GM18520 (cell line): ENCODE measurements at regions not wholly inside any gene's neighbourhood (a gene's known extent, or its start where the extent isn't known, plus 50 kb on each side); places are given as distances from the start of the nearest gene placed in this dataset.

ENCODE experiments used
- ATAC-seq: cut with Tn5 transposase; IDR thresholded peaks from one replicate; pipeline ENCODE4 v1.9.1; 2021; ENCODE audit not compliant: unreplicated experiment

DNA sequence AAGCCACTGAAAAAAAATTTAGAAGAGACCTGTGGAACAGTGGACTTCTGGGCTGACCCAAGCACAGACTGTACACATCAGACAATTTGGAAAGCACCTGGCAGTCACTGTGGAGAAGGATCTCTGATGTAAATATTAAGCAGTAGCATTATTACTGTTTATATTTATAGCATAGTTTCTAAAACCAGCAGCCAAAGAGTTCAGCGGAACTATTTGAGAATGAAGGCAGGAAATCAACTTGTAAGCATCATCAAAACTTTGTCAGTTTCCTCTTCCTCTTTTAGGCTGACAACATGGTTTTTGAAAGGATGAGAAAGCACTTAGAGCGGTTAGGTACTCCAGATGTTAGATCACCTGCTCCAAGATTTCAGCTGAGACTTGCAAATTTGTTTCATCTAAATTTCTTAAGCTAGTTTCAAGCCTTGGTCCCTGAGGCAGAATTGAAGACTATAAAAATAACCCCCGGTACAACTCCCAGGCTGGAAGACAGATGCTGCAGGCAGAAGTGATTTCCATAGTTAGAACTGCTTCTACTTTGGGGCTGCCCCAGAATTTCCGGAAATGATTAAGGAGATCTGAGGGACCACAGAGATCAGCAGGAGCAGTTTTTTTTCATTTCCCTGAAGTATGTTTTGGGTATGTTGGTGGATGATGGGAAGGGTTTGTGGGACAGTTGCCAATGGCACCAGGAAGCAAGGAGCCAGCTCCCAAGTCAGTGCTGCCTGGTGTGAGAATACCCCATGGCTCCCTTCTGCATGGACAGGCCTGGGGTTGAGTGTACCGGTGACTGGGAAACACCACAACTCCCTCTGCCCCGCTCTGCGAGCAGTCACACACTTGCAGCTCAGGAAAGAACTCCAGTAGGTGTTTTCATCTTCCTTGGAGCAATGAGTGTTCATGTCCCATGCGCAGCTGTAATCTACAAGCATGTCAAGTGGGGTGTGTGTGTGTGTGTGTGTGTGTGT, 354.5 kb downstream of the NUAK1 start:
- no peak for ATAC-seq

DNA sequence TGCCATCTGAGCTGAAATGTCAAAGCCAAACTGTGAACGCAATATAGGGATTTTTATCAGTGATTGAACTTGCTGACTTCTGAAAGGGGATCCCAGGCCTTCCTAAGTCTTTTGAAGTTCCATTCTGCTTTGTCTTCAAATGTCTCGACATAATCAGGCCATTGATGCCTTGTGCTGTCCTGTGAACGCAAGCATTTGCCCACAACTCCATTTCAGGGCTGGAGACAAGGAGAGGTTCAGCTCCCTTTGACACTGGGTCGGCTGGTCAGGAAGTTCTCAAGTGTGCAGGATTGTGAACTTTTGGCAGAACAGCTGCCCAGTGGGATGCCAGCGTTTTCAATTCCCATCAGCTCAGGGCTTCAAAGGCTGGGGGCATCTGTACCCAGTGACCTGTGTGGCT, 345.3 kb downstream of the NUAK1 start:
- no peak for ATAC-seq

DNA sequence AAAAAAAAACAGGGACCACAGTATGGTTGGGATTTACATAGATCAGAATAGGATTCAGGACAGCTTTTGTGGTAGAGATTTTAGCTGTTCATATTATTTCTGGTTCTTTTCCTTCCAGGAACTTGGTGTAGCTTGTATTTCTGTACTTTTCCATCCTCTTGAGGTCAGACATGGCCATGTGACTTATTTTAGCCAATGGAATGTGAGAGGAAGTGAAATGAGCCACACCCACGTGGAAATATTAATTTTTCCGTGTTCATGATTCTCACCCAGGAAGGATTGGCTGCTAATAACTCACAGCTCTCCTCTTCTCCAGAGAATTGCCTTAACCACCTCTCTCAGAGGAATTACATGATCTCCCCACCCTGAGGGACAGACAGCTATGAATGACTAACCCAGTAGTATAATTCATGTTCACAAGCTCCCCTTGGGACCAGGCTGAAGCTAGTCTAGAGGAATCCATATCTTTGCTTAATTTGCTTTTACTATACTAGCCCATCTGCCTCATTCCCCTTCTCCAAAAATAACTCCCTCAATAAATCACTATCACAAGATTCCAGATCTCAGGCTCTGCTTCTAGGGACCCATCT, 340.4 kb downstream of the NUAK1 start:
- no peak for ATAC-seq

DNA sequence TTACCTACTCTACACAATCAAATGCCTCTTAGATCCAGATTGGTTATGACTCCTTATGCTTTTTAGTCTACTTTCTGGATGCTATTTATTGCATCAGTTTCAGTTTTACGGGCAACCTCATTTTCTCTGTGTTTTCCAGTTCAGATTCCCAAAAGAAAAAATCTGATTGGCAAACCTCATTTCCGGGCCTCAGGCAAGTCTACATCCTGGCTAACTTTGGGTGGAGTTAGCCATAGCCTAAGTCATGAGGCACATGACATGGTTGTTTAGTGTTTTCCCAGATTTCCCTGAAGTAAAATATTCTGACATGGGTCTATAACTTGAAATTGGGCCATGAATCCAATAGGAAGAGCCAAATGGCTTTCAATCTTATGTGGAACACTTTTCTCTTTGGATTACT, 339.7 kb downstream of the NUAK1 start:
- ATAC-seq = no peak

DNA sequence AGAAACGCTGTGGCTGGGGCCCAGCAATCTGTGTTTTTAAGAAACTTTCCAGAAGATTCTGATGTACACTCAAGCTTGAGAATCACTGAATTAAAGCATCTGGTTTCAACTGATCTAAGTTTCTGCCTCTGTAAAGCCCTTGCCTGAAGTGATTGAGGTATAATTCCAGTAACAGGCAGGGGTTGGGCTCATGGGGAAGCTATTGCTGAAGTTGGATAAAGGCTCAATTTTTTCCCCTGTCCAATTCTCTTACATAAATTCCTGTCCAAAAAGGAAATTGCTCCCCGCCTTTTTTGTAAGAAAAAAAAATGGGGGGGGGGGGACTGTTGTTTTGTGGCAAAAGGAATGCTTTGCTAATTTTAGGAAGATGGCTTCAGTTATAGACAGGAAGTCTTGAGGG, 337.4 kb downstream of the NUAK1 start:
- ATAC-seq = no peak

DNA sequence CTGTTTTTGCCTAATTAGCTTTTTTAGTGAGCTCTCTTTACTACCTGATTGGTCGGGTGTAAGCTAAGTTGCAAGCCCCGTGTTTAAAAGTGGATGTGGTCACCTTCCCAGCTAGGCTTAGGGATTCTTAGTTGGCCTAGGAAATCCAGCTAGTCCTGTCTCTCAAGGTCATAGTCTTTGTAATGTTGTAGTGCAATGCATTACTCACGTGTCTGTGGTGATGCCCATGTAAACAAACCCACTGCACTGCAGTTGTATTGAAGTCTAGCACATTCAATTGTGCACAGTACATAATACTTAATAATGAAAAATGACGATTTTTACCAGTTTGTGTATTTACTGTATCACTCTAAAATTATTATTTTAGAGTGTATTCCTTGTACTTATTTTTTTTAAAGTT, 335.5 kb downstream of the NUAK1 start:
- ATAC-seq = no peak

DNA sequence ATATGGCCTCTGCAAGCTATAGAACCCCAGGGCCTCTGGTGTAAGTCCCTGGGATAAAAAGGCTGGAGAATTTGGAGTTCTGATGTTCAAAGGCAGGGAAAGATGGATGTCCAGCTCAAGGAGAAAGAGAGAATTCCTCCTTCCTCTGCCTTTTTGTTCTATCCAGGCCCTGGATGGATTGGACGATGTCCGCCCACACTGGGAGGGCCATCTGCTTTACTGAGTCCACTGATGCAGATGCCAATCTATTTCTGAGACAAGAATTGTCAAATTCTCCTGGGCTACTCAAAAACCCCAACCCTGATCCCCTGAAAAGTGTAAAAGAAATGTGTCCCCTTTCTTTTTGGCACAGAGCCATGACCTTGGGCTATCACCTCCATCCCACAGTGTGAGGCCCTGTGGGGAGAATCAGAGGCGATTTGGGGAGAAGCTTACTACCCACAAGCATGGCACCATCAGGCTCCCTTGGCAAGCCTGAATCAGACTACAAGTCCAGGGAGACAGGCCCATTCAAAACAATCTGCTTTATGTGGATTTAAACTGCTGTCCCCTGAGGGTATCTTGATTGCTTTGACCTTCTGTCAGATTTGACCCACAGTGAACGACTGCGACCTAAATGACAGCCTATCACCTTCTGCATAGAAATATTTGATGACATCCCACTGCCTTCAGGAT, 334.0 kb downstream of the NUAK1 start:
- ATAC-seq = no peak

DNA sequence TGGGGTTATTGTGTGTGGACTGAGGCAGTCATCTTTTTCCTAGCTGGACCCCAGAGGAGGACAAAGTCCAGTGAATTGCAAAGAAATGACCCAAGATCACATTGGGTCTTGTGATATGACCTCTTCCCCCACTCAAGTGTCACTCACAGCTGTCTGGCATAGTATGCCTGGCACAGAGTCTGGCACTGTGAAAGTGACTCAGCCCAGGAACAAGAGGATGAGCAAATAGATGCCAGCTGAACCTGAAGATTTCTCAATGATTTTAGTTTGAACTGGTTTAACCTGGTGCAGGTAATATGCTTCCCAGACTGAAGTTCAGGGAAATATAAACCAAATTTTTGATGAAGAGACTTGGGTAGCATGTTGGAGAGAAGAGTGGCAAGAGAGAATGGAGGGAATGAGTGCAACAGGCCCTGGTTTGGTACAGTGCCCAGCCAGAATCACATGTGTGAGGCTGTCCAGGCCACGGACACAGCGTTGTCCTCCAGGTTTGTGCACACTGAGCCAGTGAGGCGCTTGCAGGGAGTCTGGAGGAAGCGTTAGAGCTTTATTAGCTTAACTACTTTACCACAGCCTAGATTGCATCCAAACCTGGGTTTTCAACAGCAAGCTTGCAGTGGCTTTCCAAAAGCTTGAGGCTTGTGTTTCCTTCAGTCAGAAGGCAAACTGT, 332.9 kb downstream of the NUAK1 start:
- no peak for ATAC-seq

DNA sequence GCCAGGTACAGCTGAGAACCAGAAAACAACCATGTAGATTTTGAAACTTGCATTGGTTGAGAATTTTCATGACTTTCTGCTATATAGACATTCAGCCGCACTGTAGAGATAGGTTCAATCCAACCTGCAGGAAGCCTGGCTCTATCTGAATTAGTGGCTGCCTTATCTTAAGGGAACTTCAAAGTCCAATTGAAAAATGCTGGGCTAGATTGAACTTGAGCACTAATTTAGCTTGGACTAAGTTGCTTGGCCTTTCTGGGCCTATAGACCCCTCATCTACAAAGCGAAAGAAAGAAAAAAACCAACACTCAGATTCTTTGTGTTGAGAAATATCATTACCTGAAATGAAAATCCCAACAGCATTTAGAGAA, 332.4 kb downstream of the NUAK1 start:
- no peak for ATAC-seq

DNA sequence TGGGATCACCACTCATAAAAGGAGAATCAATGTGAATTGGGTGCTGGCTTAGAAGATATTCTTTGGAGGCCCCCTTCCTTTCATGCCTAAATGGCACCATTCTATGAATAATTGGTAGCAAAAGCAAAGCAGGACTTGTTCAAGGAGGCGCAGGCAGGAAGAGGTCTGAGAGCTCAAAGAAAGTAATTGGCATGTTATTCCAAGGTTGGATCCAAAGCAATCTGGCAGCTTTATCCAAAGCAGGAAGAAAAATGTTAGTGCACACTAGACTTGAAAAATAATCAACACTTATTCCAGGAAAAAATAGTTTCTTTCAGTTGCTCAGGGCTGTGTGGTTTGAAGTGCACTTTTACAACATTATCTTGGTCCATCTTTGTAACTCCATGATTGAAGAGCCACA, 326.4 kb downstream of the NUAK1 start:
- ATAC-seq = no peak

DNA sequence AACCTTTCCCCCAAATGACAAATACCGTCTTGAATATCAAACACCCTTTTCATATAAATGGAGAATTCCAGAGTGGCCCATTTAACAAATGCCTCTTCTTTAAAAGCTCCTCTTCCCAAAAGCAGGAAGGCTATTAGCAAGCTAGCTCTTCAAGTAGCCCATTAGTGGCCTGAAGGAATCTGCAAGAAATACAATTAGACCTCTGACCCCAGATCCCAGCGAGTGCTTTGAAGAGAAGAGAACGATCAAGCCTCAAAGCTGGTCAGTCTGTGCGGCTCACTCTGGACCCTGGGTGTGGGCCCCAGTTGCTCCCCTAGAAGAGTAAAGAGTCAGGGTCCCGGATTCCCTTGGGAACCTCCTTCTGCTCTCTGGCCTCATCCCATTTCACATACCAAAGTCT, 325.6 kb downstream of the NUAK1 start:
- ATAC-seq = no peak

DNA sequence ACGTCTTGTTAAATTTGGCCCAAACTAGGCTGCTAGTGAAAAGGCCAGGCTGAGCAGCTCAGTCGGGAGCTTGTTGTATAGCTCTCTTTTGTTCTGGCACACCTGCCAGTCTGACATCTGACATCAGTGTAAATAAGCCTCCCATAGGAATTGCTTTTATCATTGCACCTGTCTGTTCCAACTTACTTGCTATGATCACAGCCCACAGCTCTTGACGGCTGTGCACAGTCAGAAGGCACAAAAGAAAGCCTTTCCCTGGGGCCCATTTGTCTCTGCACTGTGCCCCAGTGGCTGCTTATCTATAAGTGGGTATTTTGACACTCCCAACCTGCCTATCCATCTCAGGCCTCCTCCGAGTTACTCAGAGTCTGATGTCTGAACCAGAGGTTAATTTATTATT, 324.5 kb downstream of the NUAK1 start:
- no peak for ATAC-seq

DNA sequence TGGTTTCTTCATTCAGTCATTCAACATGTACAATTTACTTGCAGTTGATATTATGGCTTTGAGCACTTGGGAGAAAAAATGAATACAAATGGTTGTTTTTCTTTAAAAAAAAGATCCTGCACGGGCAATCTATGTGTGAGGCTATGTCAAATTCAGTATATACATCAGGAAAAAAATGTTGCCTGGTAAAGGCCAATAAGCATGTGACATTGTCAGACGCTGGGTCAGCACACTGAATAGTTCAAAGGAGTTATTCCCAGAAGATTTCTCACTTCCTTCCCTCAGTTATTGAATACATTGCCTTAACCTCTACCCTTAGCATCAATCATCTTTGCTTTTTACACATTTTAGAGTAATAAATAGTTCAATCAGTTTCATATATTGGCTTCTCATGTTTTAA, 319.2 kb downstream of the NUAK1 start:
- no peak for ATAC-seq

DNA sequence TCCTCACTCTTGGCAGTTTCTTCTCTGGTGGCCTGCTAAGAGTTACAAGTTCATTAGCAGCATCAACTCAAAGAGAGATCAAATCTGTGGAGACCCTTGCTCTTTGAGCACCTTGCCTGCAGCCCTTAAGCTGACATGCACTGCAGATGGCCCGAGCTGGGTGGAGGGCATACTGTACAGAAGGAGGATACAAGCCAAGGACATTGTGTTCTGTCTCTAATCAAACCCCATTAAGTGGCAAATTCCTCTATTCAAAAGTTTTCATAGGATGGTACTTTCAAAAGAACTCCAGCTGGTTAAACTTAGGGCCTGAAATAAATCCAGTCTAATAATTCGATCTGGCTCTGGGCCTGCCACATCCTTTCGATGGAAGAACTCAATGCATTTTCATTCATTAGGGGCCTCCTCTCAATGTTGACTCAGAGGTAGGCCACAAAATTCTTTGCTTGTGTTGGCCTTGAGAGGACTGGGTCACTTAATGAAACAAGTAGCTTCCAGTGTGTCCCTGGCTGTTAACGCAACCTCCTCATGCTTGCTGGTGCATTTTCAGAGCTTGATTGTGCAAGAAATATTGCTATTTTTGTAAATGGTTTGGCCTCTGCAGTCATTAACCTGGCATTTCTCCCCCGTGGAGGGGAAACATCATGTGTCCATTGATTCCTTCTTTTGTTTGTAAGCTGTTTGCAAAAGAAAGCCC, 318.2 kb downstream of the NUAK1 start:
- no peak for ATAC-seq

DNA sequence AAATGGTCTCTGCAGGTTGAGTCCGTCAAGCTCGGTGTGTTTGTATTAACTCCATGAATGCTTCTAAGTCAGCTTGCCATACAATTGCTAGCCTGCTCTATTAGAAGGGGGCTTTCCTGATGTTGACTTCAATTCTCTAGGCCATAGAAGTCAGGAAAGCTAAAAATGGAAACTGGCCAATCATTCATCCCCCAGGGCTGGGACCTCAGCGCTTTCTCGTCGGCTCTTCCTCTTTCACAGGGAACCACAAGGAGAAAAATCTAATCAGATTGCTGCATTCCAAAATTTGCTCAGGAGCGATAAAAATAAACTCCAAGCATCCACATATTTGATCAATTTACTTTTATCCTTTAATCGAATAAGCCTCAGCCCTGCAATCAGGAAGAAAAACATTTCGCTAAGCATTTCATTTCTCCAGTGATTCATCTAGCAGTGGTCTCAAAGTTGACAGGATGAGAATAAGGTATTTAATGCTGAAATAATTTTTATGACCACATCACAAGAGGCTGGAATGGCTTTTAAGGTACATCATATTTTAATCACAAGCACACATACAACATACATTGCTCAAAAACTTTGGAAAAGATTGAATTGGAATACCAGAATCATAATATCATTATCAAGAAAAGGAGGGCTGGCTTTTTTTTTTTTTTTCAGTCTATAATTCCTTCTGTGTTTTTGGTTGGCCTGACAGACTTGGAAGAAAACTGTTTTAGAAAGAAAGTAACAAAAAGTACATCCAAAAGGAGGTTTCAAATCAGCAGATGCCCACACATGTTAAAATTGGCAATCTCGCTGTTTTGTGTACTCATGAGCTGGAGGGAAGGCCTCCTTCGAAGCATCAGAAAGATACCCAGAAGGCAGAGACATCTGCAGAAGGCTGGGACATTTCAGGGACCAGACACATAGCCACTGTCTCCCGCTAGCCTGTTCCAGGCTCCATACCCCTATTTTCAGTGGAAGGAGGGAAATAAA, 316.3 kb downstream of the NUAK1 start:
- no peak for ATAC-seq

DNA sequence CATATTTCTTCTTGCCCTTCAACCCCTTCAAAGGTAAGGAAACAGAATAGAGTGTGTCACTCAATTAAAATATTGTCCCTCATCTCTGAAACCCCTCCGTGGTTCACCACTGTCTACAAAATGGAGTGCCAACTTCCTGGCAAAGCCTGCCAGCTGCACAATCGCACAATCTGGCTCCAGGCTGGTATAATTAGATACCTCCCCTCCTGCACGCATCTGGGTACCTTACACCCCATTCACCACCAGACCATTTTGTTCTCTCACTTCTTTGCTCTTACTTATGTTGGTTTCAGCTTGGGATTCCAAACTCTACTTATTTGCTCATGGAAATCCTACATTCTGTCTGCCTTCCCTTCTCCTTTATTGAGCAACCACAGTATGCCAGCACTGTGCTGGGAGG, 314.9 kb downstream of the NUAK1 start:
- no peak for ATAC-seq

DNA sequence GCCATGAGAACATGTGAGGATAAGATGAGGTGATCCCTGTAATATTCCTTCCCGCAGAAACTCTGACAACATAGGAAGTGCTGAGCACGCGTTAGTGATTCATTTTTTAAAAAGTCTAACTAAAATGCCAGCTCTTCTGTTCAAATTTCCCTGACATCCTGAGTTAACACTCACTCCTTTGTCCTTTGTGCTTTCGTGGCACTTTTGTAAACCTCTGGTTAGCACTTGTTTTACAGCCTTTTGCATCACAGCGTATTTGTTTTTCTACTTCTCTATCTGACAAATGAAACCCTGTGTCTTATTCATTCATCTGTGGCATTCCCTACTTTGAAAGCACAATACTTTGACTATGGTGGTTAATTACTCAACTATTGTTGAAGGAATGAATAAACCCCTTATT, 313.6 kb downstream of the NUAK1 start:
- no peak for ATAC-seq

DNA sequence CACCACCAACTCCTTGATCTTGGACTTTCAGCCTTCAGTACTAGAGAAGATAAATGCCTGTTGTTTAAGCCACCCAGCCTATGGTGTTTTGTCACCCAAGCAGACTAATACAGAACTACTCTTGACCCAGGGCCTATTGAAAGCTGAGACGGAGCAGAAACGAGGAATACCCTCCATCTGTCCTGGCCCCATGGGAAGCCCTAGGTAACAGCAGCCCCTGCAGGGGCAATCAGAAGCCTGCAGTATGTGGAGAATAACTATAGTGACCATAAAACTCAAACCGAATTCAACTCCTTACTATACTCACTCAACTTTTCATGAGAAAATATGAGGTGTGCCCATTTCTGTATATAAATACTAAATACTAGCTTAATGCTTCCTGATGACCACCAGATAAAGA, 307.4 kb downstream of the NUAK1 start:
- no peak for ATAC-seq

DNA sequence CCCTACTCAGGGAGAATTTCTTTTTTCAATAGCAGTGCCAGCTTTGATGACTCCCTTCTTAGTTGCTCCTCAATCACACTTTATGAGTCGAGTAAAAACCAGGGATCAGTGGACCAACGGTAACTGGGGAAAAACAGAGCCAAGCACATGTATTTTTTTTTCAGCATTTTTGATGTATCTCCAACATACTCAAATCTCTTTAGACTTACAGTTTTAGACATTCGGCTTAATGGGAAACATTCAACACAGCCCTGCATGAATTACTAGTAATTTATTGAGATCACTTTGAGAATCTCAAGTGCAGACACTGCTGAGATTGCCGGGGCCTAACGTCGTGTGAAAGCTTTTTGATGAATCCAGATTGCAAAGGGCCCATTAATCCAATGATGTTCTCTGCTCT, 306.7 kb downstream of the NUAK1 start:
- ATAC-seq = no peak

DNA sequence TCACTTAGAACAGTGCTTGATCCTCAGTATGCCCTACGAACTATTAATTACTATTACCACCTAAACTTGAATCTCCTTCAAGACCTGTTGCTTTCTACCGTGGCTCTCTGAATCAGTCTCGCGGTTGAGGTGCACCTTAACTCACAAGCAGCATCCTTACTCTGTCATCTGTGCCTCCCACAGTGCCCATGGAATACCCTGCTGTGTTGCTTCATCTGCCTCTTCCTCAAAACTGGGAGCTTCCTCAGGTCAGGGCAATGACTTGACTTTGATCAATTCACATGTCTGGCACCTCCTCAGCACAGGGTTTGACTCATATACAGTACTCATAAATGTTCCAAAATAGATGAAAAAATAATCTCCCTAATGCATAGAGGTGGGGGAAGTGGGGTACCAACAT, 305.9 kb downstream of the NUAK1 start:
- ATAC-seq = no peak
